GM12878 (cell line): ENCODE measurements at regions not wholly inside any gene's neighbourhood (a gene's known extent, or its start where the extent isn't known, plus 50 kb on each side); places are given as distances from the start of the nearest gene placed in this dataset.

Experiments used
- ATAC-seq: fragments of 200-7000 bp; cut with Tn5 transposase; 3 replicates; pipeline ENCODE4 v1.9.1; 2020; ENCODE audit warnings: mild to moderate bottlenecking, moderate library complexity
- BruUV-seq: library from RNA; stranded (reverse); fragments of 400-500 nt; replicated peaks from 2 replicates; lab custom pipeline; 2021; lab: Mats Ljungman, UMichigan
- CTCF ChIA-PET: fragments of 300-600 bp; sonication (Branson Sonifier 250); formaldehyde crosslinking; extraction: SDS; loops from one replicate; lab custom pipeline; 2021; ENCODE audit warnings: inconsistent platforms; lab: Yijun Ruan, JAX
- POLR2A ChIA-PET: fragments of 350-600 bp; formaldehyde crosslinking; extraction: SDS; loops from one replicate; lab custom pipeline; 2021; ENCODE audit warnings: inconsistent platforms; lab: Charles Lee
- RAD21 ChIA-PET: fragments of 300-600 bp; sonication (Branson Sonifier 250); formaldehyde crosslinking; loops from one replicate; lab custom pipeline; 2023; ENCODE audit warnings: antibody characterized with exemption; ENCODE audit not compliant: unreplicated experiment; lab: Charles Lee
- SMC1A ChIA-PET: fragments of 300-600 bp; sonication (Branson Sonifier 250); formaldehyde crosslinking; loops from one replicate; lab custom pipeline; 2023; ENCODE audit not compliant: unreplicated experiment, uncharacterized antibody; lab: Charles Lee
- DNase-seq: peaks from one replicate; pipeline ENCODE4 v3.0.0-alpha.2; 2011; ENCODE audit warnings: low read depth, low spot score
- FAIRE-seq: peaks from 3 replicates; lab custom pipeline; 2011; peaks lifted over from hg19 to GRCh38; lab: Jason Lieb, UNC
- H2AFZ ChIP-seq: 2 replicates; pipeline ENCODE4 v1.6.0; 2011; ENCODE audit warnings: low read depth, low read length, control low read depth; ENCODE audit not compliant: control insufficient read depth
- H3K27ac ChIP-seq: 2 replicates; pipeline ENCODE4 v1.5.1; 2011; ENCODE audit warnings: control low read depth; ENCODE audit not compliant: control insufficient read depth, insufficient read depth
- H3K27me3 ChIP-seq, 2 experiments: replicated peaks in 1 of 2; 2 replicates each; pipeline versions ENCODE4 v1.6.0 to v1.6.1; 2011; ENCODE audit warnings: low read length in 1 of 2; ENCODE audit not compliant: control insufficient read depth in 2 of 2, insufficient read depth in 2 of 2
- H3K36me3 ChIP-seq, 2 experiments: 2 replicates each; pipeline ENCODE4 v1.5.1; 2011; ENCODE audit warnings: low read length in 1 of 2; ENCODE audit not compliant: control insufficient read depth in 2 of 2, insufficient read depth in 2 of 2
- H3K4me1 ChIP-seq: 2 replicates; pipeline ENCODE4 v1.6.1; 2011; ENCODE audit warnings: mild to moderate bottlenecking, low read length, moderate library complexity, mixed read lengths; ENCODE audit not compliant: control insufficient read depth, insufficient read depth
- H3K4me2 ChIP-seq: 2 replicates; pipeline ENCODE4 v1.6.0; 2011; ENCODE audit warnings: control low read depth; ENCODE audit not compliant: control insufficient read depth, insufficient read depth
- H3K4me3 ChIP-seq: fragments of 200-600 bp; sonication (generic); 2 replicates; pipeline ENCODE4 v1.5.1; 2016
- H3K79me2 ChIP-seq: 2 replicates; pipeline ENCODE4 v1.6.0; 2011; ENCODE audit warnings: low read length; ENCODE audit not compliant: control insufficient read depth, insufficient read depth
- H3K9ac ChIP-seq: 2 replicates; pipeline ENCODE4 v1.8.0; 2011; ENCODE audit warnings: low read length, control low read depth, mixed read lengths; ENCODE audit not compliant: control insufficient read depth, insufficient read depth
- H3K9me3 ChIP-seq: replicated peaks from 3 replicates; pipeline ENCODE4 v1.5.1; 2011; ENCODE audit warnings: mild to moderate bottlenecking, low read length; ENCODE audit not compliant: control insufficient read depth, insufficient read depth
- H4K20me1 ChIP-seq: 2 replicates; pipeline ENCODE4 v1.6.0; 2011; ENCODE audit not compliant: control insufficient read depth, insufficient read depth
- CBFB ChIP-seq: IDR thresholded peaks from 2 replicates; pipeline ENCODE4 v1.6.1; 2016; ENCODE audit warnings: antibody characterized with exemption, low read depth
- POLR2A ChIP-seq: IDR thresholded peaks from 2 replicates; pipeline ENCODE4 v1.6.1; 2011; ENCODE audit warnings: low read depth, mild to moderate bottlenecking, low read length
- WRNIP1 ChIP-seq: IDR thresholded peaks from 2 replicates; pipeline ENCODE4 v1.6.1; 2011; ENCODE audit warnings: low read depth, low read length, improper control_type of control experiment, borderline replicate concordance
- ZNF592 ChIP-seq: fragments of 450-650 bp; IDR thresholded peaks from 2 replicates; pipeline ENCODE4 v1.6.1; 2017; ENCODE audit warnings: mild to moderate bottlenecking, moderate library complexity
- WGBS: methylation state at CpG from one replicate; pipeline ENCODE4 v1.1.6; 2016; ENCODE audit warnings: low lambda C conversion rate; ENCODE audit not compliant: insufficient replicate concordance, insufficient coverage; ENCODE audit errors: missing lambda C conversion rate; 5-methylcytosine and 5-hydroxymethylcytosine counted together
- in situ Hi-C: fragments of 300-500 bp; cut with MboI; formaldehyde crosslinking; loops from 9 replicates; pipeline ENCODE4 v1.14.3; 2018; ENCODE audit warnings: mixed read lengths
- intact Hi-C: fragments of 100-400 bp; cut with micrococcal nuclease; formaldehyde crosslinking; loops from one replicate; pipeline ENCODE4 v1.14.2; 2022; ENCODE audit not compliant: unreplicated experiment

DNA sequence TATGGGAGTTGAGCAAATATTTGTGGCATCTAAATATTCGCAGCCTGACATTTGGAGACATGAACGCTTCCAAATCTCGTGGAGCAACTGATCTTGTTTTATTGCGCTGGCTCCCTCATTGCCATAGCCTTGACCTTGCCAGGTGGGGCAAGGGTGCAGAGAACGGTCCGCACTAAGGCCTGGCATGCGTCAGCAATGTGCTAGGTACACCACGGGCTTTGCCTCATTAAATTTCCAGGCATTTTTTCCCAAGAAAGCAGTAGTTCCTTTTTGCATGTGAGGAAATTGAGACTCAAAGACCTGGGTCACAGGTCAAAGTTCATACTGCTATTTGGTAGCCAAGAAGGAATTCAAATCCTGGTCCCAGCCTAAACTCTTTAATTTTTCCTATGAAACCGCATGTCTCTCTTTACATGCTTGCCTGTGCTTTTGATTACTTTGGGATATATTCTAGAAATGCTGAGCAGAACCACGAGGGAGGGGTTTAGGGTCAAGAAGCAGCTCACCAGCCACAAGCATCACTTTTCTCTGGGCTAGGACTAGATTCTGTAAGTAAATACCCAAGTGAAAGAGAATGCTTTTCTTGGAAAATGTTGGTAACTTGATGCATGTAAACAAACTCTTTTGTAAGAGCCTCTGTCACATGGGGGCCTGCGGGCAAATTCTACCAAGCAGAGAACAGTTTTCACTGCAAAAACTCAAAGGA lies 891.6 kb downstream of the VRK1 start:
- SMC1A ChIA-PET: interaction anchor here (1.0 kb wide), 1 partner anchor 10 kb away, joined by 3 read pairs; no protein-coding TSS in a partner anchor
- no peaks in the 10 kb centered on the region; the same call in 1 of the 3 replicates for H3K9me3 ChIP-seq

More for the DNA sequence above, 891.6 kb downstream of the VRK1 start:
- in situ Hi-C loops: no loop called here
- RAD21 ChIA-PET: interaction anchor here (1.1 kb wide), 1 partner anchor 240 kb away, joined by 3 read pairs; no protein-coding TSS in a partner anchor
- Histone ChIP-seq H3K79me2 (no peaks in the 10 kb centered on the region), H3K4me1 (no peaks in the 10 kb centered on the region), H2AFZ (no peak overlapping the region)
- BruUV-seq: no TSS peak
- no peak for TF ChIP-seq WRNIP1
- no peak for TF ChIP-seq ZNF592
- TF ChIP-seq CBFB: no peak
- TF ChIP-seq POLR2A: no peak
- TF ChIP-seq, all 136 proteins: peak for 0
- 21% methylated on average over 10 of the region's 11 CpGs for WGBS
- intact Hi-C loops: no loop called here
- Histone ChIP-seq H3K4me3 (no peak overlapping the region), H3K36me3 (no peaks in the 10 kb centered on the region), H3K27ac (no peak overlapping the region), H3K4me2 (no peak overlapping the region), H3K27me3 (no peaks in the 10 kb centered on the region; a peak in 1 of 4 replicates), H3K9ac (no peak overlapping the region), H4K20me1 (no peaks in the 10 kb centered on the region)
- ATAC-seq (no peak), FAIRE-seq (no peak), DNase-seq (no peak)
- POLR2A ChIA-PET: no interaction called here
- CTCF ChIA-PET: no interaction called here
